ENCODE measurements at regions not wholly inside any gene's neighbourhood (a gene's known extent, or its start where the extent isn't known, plus 50 kb on each side); places are given as distances from the start of the nearest gene placed in this dataset.

DNA sequence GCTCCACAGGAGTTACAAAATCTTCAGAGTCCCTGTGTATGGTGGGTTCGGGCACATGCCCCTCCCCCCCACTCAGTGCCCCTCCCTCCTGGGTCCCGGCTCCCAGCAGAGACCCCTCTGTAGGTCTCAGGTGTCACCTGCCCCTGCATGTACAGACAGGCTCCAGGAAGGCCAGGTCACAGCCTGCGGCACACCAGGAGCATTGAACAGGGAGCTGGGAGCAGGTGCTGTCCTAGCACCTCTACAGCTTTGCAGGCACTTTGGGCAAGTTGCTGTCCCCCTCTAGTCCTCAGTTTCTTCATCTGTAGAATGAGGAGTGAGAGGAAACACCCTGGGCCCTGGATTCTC lies 80.1 kb upstream of the RTL6 start:
- Histone ChIP-seq H3K4me1 (ENCODE audit: control insufficient read depth, insufficient read depth, low read length) (peaks cover 7% of the 10 kb centered on the region), H2AFZ (replicated peaks; ENCODE audit: low read length, poor library complexity) (no peak overlapping the region), H3K4me3 (ENCODE audit: insufficient read depth, low read depth, low read length) (no peak overlapping the region), H3K9me1 (ENCODE audit: insufficient read depth, low read length) (peaks cover 4% of the 10 kb centered on the region; the same call in 1 of the 2 replicates), H3K18ac (ENCODE audit: low read depth, low read length) (no peak overlapping the region), H3K4ac (ENCODE audit: low read depth, low read length) (no peak overlapping the region), H3K9me3 (ENCODE audit: control insufficient read depth, insufficient read depth, low read length) (no peaks in the 10 kb centered on the region), H3K9ac (ENCODE audit: low read depth, low read length) (no peak overlapping the region), H4K8ac (ENCODE audit: low read depth in 2 of 2, low read length in 2 of 2) (no peak overlapping the region), H4K91ac (ENCODE audit: insufficient read depth, low read depth, low read length) (no peak overlapping the region), H3K36me3 (ENCODE audit: control insufficient read depth, insufficient read depth, low read length) (no peaks in the 10 kb centered on the region), H2BK20ac (ENCODE audit: low read depth, low read length) (no peak overlapping the region), H2AK9ac (replicated peaks; ENCODE audit: low read depth, low read length, poor library complexity) (no peak overlapping the region), H4K20me1 (ENCODE audit: insufficient read depth, low read length) (no peaks in the 10 kb centered on the region), H4K5ac (ENCODE audit: low read depth, low read length) (no peak overlapping the region), H3K27me3 (ENCODE audit: control insufficient read depth, insufficient read depth, low read length) (peaks cover 29% of the 10 kb centered on the region), H3K56ac (ENCODE audit: extremely low read depth, insufficient read depth, low read length) (no peak overlapping the region), H2BK5ac (ENCODE audit: low read depth, low read length, poor library complexity, severe bottlenecking) (no peak overlapping the region), H3K27ac (ENCODE audit: insufficient read depth, low read length) (no peak overlapping the region), H3K4me2 (ENCODE audit: low read depth, low read length) (no peak overlapping the region), H3K79me1 (ENCODE audit: low read depth in 1 of 2, low read length in 2 of 2) (no peaks in the 10 kb centered on the region), H2BK15ac (ENCODE audit: low read depth, low read length) (no peak overlapping the region), H2BK120ac (ENCODE audit: low read depth, low read length) (no peak overlapping the region), H3K14ac (replicated peaks; ENCODE audit: low read depth, low read length) (no peak overlapping the region), H2AK5ac (ENCODE audit: low read depth, low read length) (no peak overlapping the region), H3K23ac (ENCODE audit: low read depth, low read length) (no peak overlapping the region)
- no CpG with 5 or more reads among the region's 3 CpGs for whole genome bisulfite sequencing, 2 experiments (ENCODE audit: extremely low coverage in 2 of 2, insufficient read length in 1 of 2)
- TF ChIP-seq CEBPB (IDR thresholded peaks at IDR 0.05; ENCODE audit: low read depth, low read length) (no peak), SMC3 (IDR thresholded peaks at IDR 0.05; ENCODE audit: low read depth, low read length) (no peak), FOS (IDR thresholded peaks at IDR 0.05; ENCODE audit: low read depth, low read length) (no peak), RAD21 (IDR thresholded peaks at IDR 0.05; ENCODE audit: low read length) (no peak), BHLHE40 (IDR thresholded peaks at IDR 0.05; ENCODE audit: low read depth, low read length) (no peak), MAZ (IDR thresholded peaks at IDR 0.05; ENCODE audit: borderline replicate concordance, low read depth, low read length) (no peak), MXI1 (IDR thresholded peaks at IDR 0.05; ENCODE audit: borderline replicate concordance, low read depth, low read length) (no peak), CHD1 (IDR thresholded peaks at IDR 0.05; ENCODE audit: low read depth, low read length) (no peak), RFX5 (IDR thresholded peaks at IDR 0.05; ENCODE audit: low read depth, low read length) (no peak), MAFK (IDR thresholded peaks at IDR 0.05; ENCODE audit: low read depth, low read length) (no peak), POLR2A (IDR thresholded peaks at IDR 0.05; ENCODE audit: low read depth, low read length) (no peak), NFE2L2 (IDR thresholded peaks at IDR 0.05; ENCODE audit: low read depth, low read length) (no peak), RCOR1 (IDR thresholded peaks at IDR 0.05; ENCODE audit: insufficient replicate concordance, low read length) (no peak)
- TF ChIP-seq, protein P1, sequence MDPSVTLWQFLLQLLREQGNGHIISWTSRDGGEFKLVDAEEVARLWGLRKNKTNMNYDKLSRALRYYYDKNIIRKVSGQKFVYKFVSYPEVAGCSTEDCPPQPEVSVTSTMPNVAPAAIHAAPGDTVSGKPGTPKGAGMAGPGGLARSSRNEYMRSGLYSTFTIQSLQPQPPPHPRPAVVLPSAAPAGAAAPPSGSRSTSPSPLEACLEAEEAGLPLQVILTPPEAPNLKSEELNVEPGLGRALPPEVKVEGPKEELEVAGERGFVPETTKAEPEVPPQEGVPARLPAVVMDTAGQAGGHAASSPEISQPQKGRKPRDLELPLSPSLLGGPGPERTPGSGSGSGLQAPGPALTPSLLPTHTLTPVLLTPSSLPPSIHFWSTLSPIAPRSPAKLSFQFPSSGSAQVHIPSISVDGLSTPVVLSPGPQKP (IDR thresholded peaks at IDR 0.05; ENCODE audit: borderline replicate concordance, low read depth, low read length), result no peak
- TF ChIP-seq, protein P2, sequence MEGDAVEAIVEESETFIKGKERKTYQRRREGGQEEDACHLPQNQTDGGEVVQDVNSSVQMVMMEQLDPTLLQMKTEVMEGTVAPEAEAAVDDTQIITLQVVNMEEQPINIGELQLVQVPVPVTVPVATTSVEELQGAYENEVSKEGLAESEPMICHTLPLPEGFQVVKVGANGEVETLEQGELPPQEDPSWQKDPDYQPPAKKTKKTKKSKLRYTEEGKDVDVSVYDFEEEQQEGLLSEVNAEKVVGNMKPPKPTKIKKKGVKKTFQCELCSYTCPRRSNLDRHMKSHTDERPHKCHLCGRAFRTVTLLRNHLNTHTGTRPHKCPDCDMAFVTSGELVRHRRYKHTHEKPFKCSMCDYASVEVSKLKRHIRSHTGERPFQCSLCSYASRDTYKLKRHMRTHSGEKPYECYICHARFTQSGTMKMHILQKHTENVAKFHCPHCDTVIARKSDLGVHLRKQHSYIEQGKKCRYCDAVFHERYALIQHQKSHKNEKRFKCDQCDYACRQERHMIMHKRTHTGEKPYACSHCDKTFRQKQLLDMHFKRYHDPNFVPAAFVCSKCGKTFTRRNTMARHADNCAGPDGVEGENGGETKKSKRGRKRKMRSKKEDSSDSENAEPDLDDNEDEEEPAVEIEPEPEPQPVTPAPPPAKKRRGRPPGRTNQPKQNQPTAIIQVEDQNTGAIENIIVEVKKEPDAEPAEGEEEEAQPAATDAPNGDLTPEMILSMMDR (conservative IDR thresholded peaks at IDR 0.05; ENCODE audit: low read depth, low read length), result no peak
- TF ChIP-seq, protein P3, sequence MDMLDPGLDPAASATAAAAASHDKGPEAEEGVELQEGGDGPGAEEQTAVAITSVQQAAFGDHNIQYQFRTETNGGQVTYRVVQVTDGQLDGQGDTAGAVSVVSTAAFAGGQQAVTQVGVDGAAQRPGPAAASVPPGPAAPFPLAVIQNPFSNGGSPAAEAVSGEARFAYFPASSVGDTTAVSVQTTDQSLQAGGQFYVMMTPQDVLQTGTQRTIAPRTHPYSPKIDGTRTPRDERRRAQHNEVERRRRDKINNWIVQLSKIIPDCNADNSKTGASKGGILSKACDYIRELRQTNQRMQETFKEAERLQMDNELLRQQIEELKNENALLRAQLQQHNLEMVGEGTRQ (IDR thresholded peaks at IDR 0.05; ENCODE audit: low read depth, low read length), result no peak
- dilution Hi-C loops (cut with HindIII; ENCODE audit: low sequenced_read_pairs, unreplicated experiment), result no loop called here
- ChIA-PET POLR2A (ENCODE audit: unreplicated experiment) (no interaction called here), CTCF (no interaction called here)
- in situ Hi-C loops (cut with MboI; ENCODE audit: low sequenced_read_pairs), result no loop called here
- DNase-seq (no peak), ATAC-seq (ENCODE audit: low read depth) (no peak)
- intact Hi-C loops (cut with micrococcal nuclease), result no loop called here
- BruUV-seq (replicated peaks), result no TSS peak
